ENCODE measurements at regions not wholly inside any gene's neighbourhood (a gene's known extent, or its start where the extent isn't known, plus 50 kb on each side); places are given as distances from the start of the nearest gene placed in this dataset.

GRCh38 chr18:78072375-78072774 is 822.7 kb downstream of the GALR1 start:
- TF ChIP-seq FOXM1 (IDR thresholded peaks at IDR 0.05; ENCODE audit: borderline replicate concordance) (no peak), ELF4 (IDR thresholded peaks at IDR 0.05) (no peak), TARDBP (IDR thresholded peaks at IDR 0.05) (no peak), SUZ12 (IDR thresholded peaks at IDR 0.05) (no peak), ARNT (IDR thresholded peaks at IDR 0.05) (no peak), BHLHE40 (IDR thresholded peaks at IDR 0.05; ENCODE audit: borderline replicate concordance) (no peak)
